ENCODE measurements at regions not wholly inside any gene's neighbourhood (a gene's known extent, or its start where the extent isn't known, plus 50 kb on each side); places are given as distances from the start of the nearest gene placed in this dataset.

GRCh38 chr2:71857636-71858035, 290.0 kb downstream of the CYP26B1 start:
- Histone ChIP-seq H3K79me2 (ENCODE audit: insufficient read depth) (no peaks in the 10 kb centered on the region), H3K4me1 (ENCODE audit: insufficient read depth) (no peaks in the 10 kb centered on the region), H4K20me1 (ENCODE audit: insufficient read depth) (no peaks in the 10 kb centered on the region), H3F3A (ENCODE audit: insufficient read depth) (no peaks in the 10 kb centered on the region), H3K27ac (no peak overlapping the region), H3K36me3 (ENCODE audit: low read depth) (no peaks in the 10 kb centered on the region), H2AFZ (no peak overlapping the region), H3K4me2 (ENCODE audit: unreplicated experiment) (no peak overlapping the region), H3K9me2 (ENCODE audit: insufficient read depth) (no peaks in the 10 kb centered on the region), H3K27me3 (replicated peaks; ENCODE audit: insufficient read depth) (no peaks in the 10 kb centered on the region), H3K9me3 (ENCODE audit: low read depth) (no peaks in the 10 kb centered on the region), H3K9ac (no peak overlapping the region), H3K4me3 (no peak overlapping the region)
- in situ Hi-C loops (cut with MboI) = no loop called here
- TF ChIP-seq EZH2phosphoT487 (IDR thresholded peaks at IDR 0.05; ENCODE audit: insufficient read depth, low read depth) = no peak
- no peak for TF ChIP-seq EZH2 (IDR thresholded peaks at IDR 0.05; ENCODE audit: insufficient read depth, poor library complexity, severe bottlenecking)
- DNase-seq = no peak
- WGBS, 2 experiments (ENCODE audit: low coverage in 1 of 2, low lambda C conversion rate in 2 of 2, missing lambda C conversion rate in 2 of 2) = 71 to 73% methylated on average over 5 to 6 of the region's 6 CpGs

GRCh38 chr2:71856773-71857525, 290.7 kb downstream of the CYP26B1 start:
- H3K27me3 ChIP-seq (replicated peaks; ENCODE audit: insufficient read depth) = no peaks in the 10 kb centered on the region
- no peaks in the 10 kb centered on the region for H3K9me2 ChIP-seq (ENCODE audit: insufficient read depth)
- no peak overlapping the region for H3K4me2 ChIP-seq (ENCODE audit: unreplicated experiment)
- TF ChIP-seq EZH2phosphoT487 (IDR thresholded peaks at IDR 0.05; ENCODE audit: insufficient read depth, low read depth) (no peak), EZH2 (IDR thresholded peaks at IDR 0.05; ENCODE audit: insufficient read depth, poor library complexity, severe bottlenecking) (no peak)
- in situ Hi-C loops (cut with MboI) = no loop called here
- H3K79me2 ChIP-seq (ENCODE audit: insufficient read depth) = no peaks in the 10 kb centered on the region
- H4K20me1 ChIP-seq (ENCODE audit: insufficient read depth) = no peaks in the 10 kb centered on the region
- WGBS, 2 experiments (ENCODE audit: low coverage in 1 of 2, low lambda C conversion rate in 2 of 2, missing lambda C conversion rate in 2 of 2) = 69 to 73% methylated on average over 10 of the region's 10 CpGs
- no peak overlapping the region for H3K4me3 ChIP-seq
- no peaks in the 10 kb centered on the region for H3K9me3 ChIP-seq (ENCODE audit: low read depth)
- H3K9ac ChIP-seq = no peak overlapping the region
- DNase-seq = peak; percentile 43
- no peak overlapping the region for H2AFZ ChIP-seq
- no peaks in the 10 kb centered on the region for H3F3A ChIP-seq (ENCODE audit: insufficient read depth)
- H3K36me3 ChIP-seq (ENCODE audit: low read depth) = no peaks in the 10 kb centered on the region
- peaks cover 1% of the 10 kb centered on the region for H3K4me1 ChIP-seq (ENCODE audit: insufficient read depth)
- H3K27ac ChIP-seq = no peak overlapping the region

GRCh38 chr2:71853858-71854257, 293.8 kb downstream of the CYP26B1 start:
- H3K27ac ChIP-seq = no peak overlapping the region
- no peak overlapping the region for H3K9ac ChIP-seq
- no peak overlapping the region for H3K4me2 ChIP-seq (ENCODE audit: unreplicated experiment)
- H2AFZ ChIP-seq = no peak overlapping the region
- no peaks in the 10 kb centered on the region for H3K27me3 ChIP-seq (replicated peaks; ENCODE audit: insufficient read depth)
- H3K9me2 ChIP-seq (ENCODE audit: insufficient read depth) = no peaks in the 10 kb centered on the region
- no peak for TF ChIP-seq EZH2 (IDR thresholded peaks at IDR 0.05; ENCODE audit: insufficient read depth, poor library complexity, severe bottlenecking)
- no peak for TF ChIP-seq EZH2phosphoT487 (IDR thresholded peaks at IDR 0.05; ENCODE audit: insufficient read depth, low read depth)
- 97 to 98% methylated on average over 6 of the region's 6 CpGs for WGBS, 2 experiments (ENCODE audit: low coverage in 1 of 2, low lambda C conversion rate in 2 of 2, missing lambda C conversion rate in 2 of 2)
- H3K9me3 ChIP-seq (ENCODE audit: low read depth) = no peaks in the 10 kb centered on the region
- in situ Hi-C loops (cut with MboI) = no loop called here
- H3K36me3 ChIP-seq (ENCODE audit: low read depth) = no peaks in the 10 kb centered on the region
- no peaks in the 10 kb centered on the region for H3K79me2 ChIP-seq (ENCODE audit: insufficient read depth)
- H3F3A ChIP-seq (ENCODE audit: insufficient read depth) = no peaks in the 10 kb centered on the region
- H4K20me1 ChIP-seq (ENCODE audit: insufficient read depth) = no peaks in the 10 kb centered on the region
- H3K4me1 ChIP-seq (ENCODE audit: insufficient read depth) = peaks cover 10% of the 10 kb centered on the region
- H3K4me3 ChIP-seq = no peak overlapping the region
- DNase-seq = no peak

- Histone ChIP-seq H3K4me1 (ENCODE audit: insufficient read depth) (peaks cover 13% of the 10 kb centered on the region), H3K4me3 (no peak overlapping the region), H3K4me2 (ENCODE audit: unreplicated experiment) (peak overlapping the region; percentile 22), H3K9me2 (ENCODE audit: insufficient read depth) (no peaks in the 10 kb centered on the region), H3K9ac (peak overlapping the region; percentile 30; the same call in 1 of the 2 replicates), H3F3A (ENCODE audit: insufficient read depth) (0 out of 2 replicates have a peak, but pooled peaks cover 5% of the 10 kb centered on the region), H3K27ac (no peak overlapping the region), H3K36me3 (ENCODE audit: low read depth) (no peaks in the 10 kb centered on the region), H3K79me2 (ENCODE audit: insufficient read depth) (no peaks in the 10 kb centered on the region), H2AFZ (0 out of 2 replicates have a peak overlapping the region, but pooled peaks have one; percentile 32), H3K27me3 (replicated peaks; ENCODE audit: insufficient read depth) (no peaks in the 10 kb centered on the region), H3K9me3 (ENCODE audit: low read depth) (no peaks in the 10 kb centered on the region), H4K20me1 (ENCODE audit: insufficient read depth) (no peaks in the 10 kb centered on the region)
- WGBS, 2 experiments (ENCODE audit: low coverage in 1 of 2, low lambda C conversion rate in 2 of 2, missing lambda C conversion rate in 2 of 2) = 13 to 14% methylated on average over 30 to 32 of the region's 32 CpGs
- TF ChIP-seq EZH2phosphoT487 (IDR thresholded peaks at IDR 0.05; ENCODE audit: insufficient read depth, low read depth) (no peak), EZH2 (IDR thresholded peaks at IDR 0.05; ENCODE audit: insufficient read depth, poor library complexity, severe bottlenecking) (no peak)
- peak; percentile 67 for DNase-seq
- in situ Hi-C loops (cut with MboI) = no loop called here
Observed at GRCh38 chr2:71852141-71852711, 295.4 kb downstream of the CYP26B1 start.

Measured in GM23248 (cell line).